NB4 (cell line): ENCODE measurements at regions not wholly inside any gene's neighbourhood (a gene's known extent, or its start where the extent isn't known, plus 50 kb on each side); places are given as distances from the start of the nearest gene placed in this dataset.

ENCODE experiments used
- POLR2A ChIP-seq: IDR thresholded peaks from 2 replicates; pipeline ENCODE4 v1.6.1; 2011; ENCODE audit warnings: mild to moderate bottlenecking; ENCODE audit not compliant: insufficient read length; ENCODE audit errors: extremely low read depth
- TF ChIP-seq, protein P1 (sequence below): IDR thresholded peaks from 2 replicates; pipeline ENCODE4 v1.6.1; 2011; ENCODE audit warnings: low read depth, low read length

DNA sequence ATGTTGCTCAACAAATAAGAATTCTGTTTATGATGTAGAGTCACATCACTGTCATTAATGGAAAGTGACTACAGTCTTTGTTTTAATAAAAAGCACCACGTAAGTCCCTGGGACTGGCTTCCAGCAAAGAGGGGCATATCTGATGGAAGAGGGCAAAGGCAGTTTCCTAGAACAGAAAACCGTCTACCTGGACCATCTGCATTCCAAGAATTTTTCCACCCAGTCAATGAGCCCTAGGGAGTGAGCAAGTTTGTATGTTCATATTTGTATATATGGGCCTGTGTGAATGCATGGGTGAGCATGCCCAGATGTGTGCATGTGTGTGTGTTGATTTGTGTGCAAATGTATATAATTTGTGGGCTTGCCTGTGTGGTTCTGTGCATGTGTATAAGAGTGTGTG is 156.8 kb upstream of the SEMA6A start:
- TF ChIP-seq POLR2A, result no peak
- TF ChIP-seq, protein P1, sequence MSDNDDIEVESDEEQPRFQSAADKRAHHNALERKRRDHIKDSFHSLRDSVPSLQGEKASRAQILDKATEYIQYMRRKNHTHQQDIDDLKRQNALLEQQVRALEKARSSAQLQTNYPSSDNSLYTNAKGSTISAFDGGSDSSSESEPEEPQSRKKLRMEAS, result no peak
